CD14-positive monocyte (primary cell): ENCODE measurements at regions not wholly inside any gene's neighbourhood (a gene's known extent, or its start where the extent isn't known, plus 50 kb on each side); places are given as distances from the start of the nearest gene placed in this dataset.

Experiments
- DNase-seq, 3 donors: peaks; one replicate each; pipeline ENCODE4 v3.0.0-alpha.2; 2011 to 2022
- H2AFZ ChIP-seq: 2 replicates; pipeline ENCODE4 v1.6.0; 2012; ENCODE audit warnings: mild to moderate bottlenecking, low read depth, low read length, inconsistent platforms; ENCODE audit not compliant: insufficient read depth, poor library complexity, severe bottlenecking
- H3K27ac ChIP-seq, 2 donors: 1 replicate in 1 of 2; 2 replicates in 1 of 2; pipeline ENCODE4 v1.5.1; 2012 to 2013; ENCODE audit warnings: low read length in 2 of 2, control low read depth in 1 of 2, inconsistent platforms in 1 of 2, low read depth in 1 of 2, mild to moderate bottlenecking in 1 of 2
- H3K27me3 ChIP-seq, 2 donors: one replicate each; pipeline versions ENCODE4 v1.6.0 to v1.6.1; 2011 to 2013; ENCODE audit warnings: low read length in 2 of 2; ENCODE audit not compliant: control insufficient read depth in 2 of 2, insufficient read depth in 2 of 2
- H3K36me3 ChIP-seq, 2 donors: replicated peaks in 1 of 2; 1 replicate in 1 of 2; 2 replicates in 1 of 2; pipeline versions ENCODE4 v1.5.1 to v1.6.1; 2012 to 2013; ENCODE audit warnings: low read length in 2 of 2, control low read depth in 1 of 2, inconsistent platforms in 1 of 2, mild to moderate bottlenecking in 1 of 2; ENCODE audit not compliant: insufficient read depth in 2 of 2, control insufficient read depth in 1 of 2
- H3K4me1 ChIP-seq, 2 donors: 1 replicate in 1 of 2; 2 replicates in 1 of 2; pipeline versions ENCODE4 v1.5.1 to v1.6.1; 2012 to 2013; ENCODE audit warnings: low read length in 2 of 2, control low read depth in 1 of 2, inconsistent platforms in 1 of 2, mild to moderate bottlenecking in 1 of 2, moderate library complexity in 1 of 2; ENCODE audit not compliant: insufficient read depth in 2 of 2, control insufficient read depth in 1 of 2
- H3K4me2 ChIP-seq: replicated peaks from 2 replicates; pipeline ENCODE3; 2012; ENCODE audit warnings: low read length, moderate library complexity, mild to moderate bottlenecking; ENCODE audit not compliant: poor library complexity, severe bottlenecking; ENCODE audit errors: extremely low read depth
- H3K4me3 ChIP-seq, 3 experiments: fragments of 200-600 bp in 1 of 3; sonication (generic) in 1 of 3; replicated peaks in 1 of 3; 1 replicate in 2 of 3; 2 replicates in 1 of 3; pipeline ENCODE4 v1.5.1; 2011 to 2013; ENCODE audit warnings: low read length in 3 of 3, mild to moderate bottlenecking in 3 of 3, control low read depth in 2 of 3, low read depth in 2 of 3, inconsistent platforms in 1 of 3, moderate library complexity in 1 of 3
- H3K79me2 ChIP-seq: 2 replicates; pipeline ENCODE4 v1.6.0; 2012; ENCODE audit warnings: mild to moderate bottlenecking, control low read depth, inconsistent platforms, low read length, moderate library complexity; ENCODE audit not compliant: insufficient read depth
- H3K9ac ChIP-seq: 2 replicates; pipeline ENCODE4 v1.6.0; 2017; ENCODE audit warnings: low read length, mild to moderate bottlenecking; ENCODE audit not compliant: insufficient read depth, poor library complexity, severe bottlenecking
- H3K9me3 ChIP-seq, 2 donors: replicated peaks in 1 of 2; 1 replicate in 1 of 2; 2 replicates in 1 of 2; pipeline versions ENCODE4 v1.5.1 to v1.6.1; 2012 to 2013; ENCODE audit warnings: low read length in 2 of 2, control low read depth in 1 of 2; ENCODE audit not compliant: control insufficient read depth in 1 of 2, insufficient read depth in 1 of 2
- H4K20me1 ChIP-seq: 2 replicates; pipeline ENCODE4 v1.6.0; 2012; ENCODE audit warnings: mild to moderate bottlenecking, low read length, control low read depth, moderate library complexity; ENCODE audit not compliant: insufficient read depth
- H3K27ac Mint-ChIP-seq, 7 donors: one replicate each; pipeline ENCODE4 v1.8.0; 2020; ENCODE audit warnings: mild to moderate bottlenecking in 7 of 7, mixed read lengths in 7 of 7, moderate library complexity in 6 of 7, inconsistent platforms in 2 of 7
- H3K27me3 Mint-ChIP-seq, 3 donors: one replicate each; pipeline ENCODE4 v1.8.0; 2021 to 2022; ENCODE audit warnings: low read depth in 3 of 3, mild to moderate bottlenecking in 3 of 3, mixed read lengths in 3 of 3, moderate library complexity in 3 of 3, inconsistent platforms in 1 of 3
- H3K36me3 Mint-ChIP-seq, 2 donors: one replicate each; pipeline ENCODE4 v1.8.0; 2020; ENCODE audit warnings: mixed read lengths in 2 of 2, inconsistent platforms in 1 of 2, mild to moderate bottlenecking in 1 of 2
- H3K4me1 Mint-ChIP-seq: one replicate; pipeline ENCODE4 v1.8.0; 2020; ENCODE audit warnings: mild to moderate bottlenecking, mixed read lengths
- H3K4me3 Mint-ChIP-seq, 2 donors: one replicate each; pipeline ENCODE4 v1.8.0; 2020; ENCODE audit warnings: mild to moderate bottlenecking in 2 of 2, mixed read lengths in 2 of 2, moderate library complexity in 1 of 2
- H3K9me3 Mint-ChIP-seq, 7 donors: one replicate each; pipeline ENCODE4 v1.8.0; 2020 to 2022; ENCODE audit warnings: mixed read lengths in 7 of 7, mild to moderate bottlenecking in 6 of 7, moderate library complexity in 6 of 7, inconsistent platforms in 2 of 7
- WGBS: methylation state at CpG from one replicate; pipeline ENCODE4 v1.1.5; 2013; ENCODE audit warnings: missing lambda C conversion rate; ENCODE audit not compliant: insufficient coverage; 5-methylcytosine and 5-hydroxymethylcytosine counted together
- intact Hi-C, 2 donors: fragments of 100-400 bp; cut with micrococcal nuclease; formaldehyde crosslinking; loops; one replicate each; pipeline versions ENCODE4 v1.15.0 to v1.15.1; 2023
- TF ChIP-seq, protein P1 (sequence below): fragments of 200-600 bp; IDR thresholded peaks from one replicate; pipeline ENCODE4 v1.8.0; 2022; ENCODE audit warnings: antibody characterized with exemption, mild to moderate bottlenecking

DNA sequence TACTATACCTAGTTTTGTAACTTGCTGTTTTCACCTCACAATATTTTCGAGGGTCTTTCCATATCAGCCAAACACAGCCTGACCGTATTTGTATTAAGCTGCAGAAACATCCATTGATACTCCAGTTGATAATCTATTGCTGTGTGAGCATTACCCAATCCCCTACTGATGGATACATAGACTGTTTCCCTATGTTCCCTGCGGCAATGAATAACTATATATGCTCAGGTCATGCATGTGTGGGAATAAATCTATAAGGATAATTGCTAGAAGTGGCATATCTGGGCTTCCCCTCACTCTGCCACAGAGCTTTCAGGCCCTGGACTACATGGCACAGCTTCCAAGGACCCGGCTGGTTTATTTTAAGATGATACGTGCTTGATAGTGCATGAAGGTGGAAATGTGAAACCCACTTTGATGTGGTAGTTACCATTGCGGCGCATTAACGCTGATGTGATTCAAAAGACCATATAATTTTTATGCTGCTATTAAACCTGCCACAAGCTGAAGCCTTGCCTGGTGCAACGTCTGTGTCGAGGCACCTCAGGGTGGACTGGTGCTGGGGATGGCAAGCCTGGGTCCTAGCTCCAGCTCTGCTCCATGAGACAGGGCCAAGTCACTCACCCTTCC is 81.4 kb upstream of the KCNK12 start:
- 93% methylated on average over 4 of the region's 10 CpGs for WGBS
- Mint-ChIP-seq H3K4me1 (no peaks in the 10 kb centered on the region), H3K27me3 (peaks cover 2 to 5% (median 4%) of the 10 kb centered on the region in 3 donors), H3K36me3 (no peaks in the 10 kb centered on the region), H3K4me3 (no peak overlapping the region), H3K27ac (no peak overlapping the region), H3K9me3 (peaks cover 0 to 6% (median 0%) of the 10 kb centered on the region in 7 donors)
- TF ChIP-seq, protein P1, sequence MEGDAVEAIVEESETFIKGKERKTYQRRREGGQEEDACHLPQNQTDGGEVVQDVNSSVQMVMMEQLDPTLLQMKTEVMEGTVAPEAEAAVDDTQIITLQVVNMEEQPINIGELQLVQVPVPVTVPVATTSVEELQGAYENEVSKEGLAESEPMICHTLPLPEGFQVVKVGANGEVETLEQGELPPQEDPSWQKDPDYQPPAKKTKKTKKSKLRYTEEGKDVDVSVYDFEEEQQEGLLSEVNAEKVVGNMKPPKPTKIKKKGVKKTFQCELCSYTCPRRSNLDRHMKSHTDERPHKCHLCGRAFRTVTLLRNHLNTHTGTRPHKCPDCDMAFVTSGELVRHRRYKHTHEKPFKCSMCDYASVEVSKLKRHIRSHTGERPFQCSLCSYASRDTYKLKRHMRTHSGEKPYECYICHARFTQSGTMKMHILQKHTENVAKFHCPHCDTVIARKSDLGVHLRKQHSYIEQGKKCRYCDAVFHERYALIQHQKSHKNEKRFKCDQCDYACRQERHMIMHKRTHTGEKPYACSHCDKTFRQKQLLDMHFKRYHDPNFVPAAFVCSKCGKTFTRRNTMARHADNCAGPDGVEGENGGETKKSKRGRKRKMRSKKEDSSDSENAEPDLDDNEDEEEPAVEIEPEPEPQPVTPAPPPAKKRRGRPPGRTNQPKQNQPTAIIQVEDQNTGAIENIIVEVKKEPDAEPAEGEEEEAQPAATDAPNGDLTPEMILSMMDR = no peak
- Histone ChIP-seq H3K4me3 (no peak overlapping the region), H3K27me3 (no peaks in the 10 kb centered on the region), H3K9me3 (no peaks in the 10 kb centered on the region), H3K79me2 (no peaks in the 10 kb centered on the region), H3K36me3 (no peaks in the 10 kb centered on the region), H3K9ac (no peak overlapping the region), H3K4me2 (no peak overlapping the region), H2AFZ (no peak overlapping the region), H3K27ac (no peak overlapping the region), H3K4me1 (no peaks in the 10 kb centered on the region), H4K20me1 (no peaks in the 10 kb centered on the region)
- intact Hi-C loops = no loop called here
- DNase-seq = no peak

GRCh38 chr2:47651296-47651695 is 80.5 kb upstream of the KCNK12 start:
- Mint-ChIP-seq H3K9me3 (peaks cover 0 to 7% (median 0%) of the 10 kb centered on the region in 7 donors), H3K27me3 (peaks cover 1 to 5% (median 2%) of the 10 kb centered on the region in 3 donors), H3K4me1 (no peaks in the 10 kb centered on the region), H3K4me3 (no peak overlapping the region), H3K27ac (no peak overlapping the region), H3K36me3 (no peaks in the 10 kb centered on the region)
- Histone ChIP-seq H3K9me3 (no peaks in the 10 kb centered on the region), H3K27ac (no peak overlapping the region), H3K36me3 (no peaks in the 10 kb centered on the region), H3K4me3 (no peak overlapping the region), H2AFZ (no peak overlapping the region), H3K79me2 (no peaks in the 10 kb centered on the region), H3K4me1 (no peaks in the 10 kb centered on the region), H3K4me2 (no peak overlapping the region), H3K9ac (no peak overlapping the region), H3K27me3 (no peaks in the 10 kb centered on the region), H4K20me1 (no peaks in the 10 kb centered on the region)
- intact Hi-C loops = no loop called here
- WGBS = 70% methylated on average over 5 of the region's 5 CpGs
- TF ChIP-seq, protein P1 = no peak
- DNase-seq = no peak
